ENCODE measurements at regions not wholly inside any gene's neighbourhood (a gene's known extent, or its start where the extent isn't known, plus 50 kb on each side); places are given as distances from the start of the nearest gene placed in this dataset.

GRCh38 chr7:42570944-42571343 is 333.9 kb upstream of the GLI3 start (continued):
- no peak for TF ChIP-seq SIN3A (IDR thresholded peaks at IDR 0.05; ENCODE audit: borderline replicate concordance, low read depth, low read length)

GRCh38 chr7:42567051-42567450 is 330.0 kb upstream of the GLI3 start:
- H3F3A ChIP-seq (replicated peaks; ENCODE audit: insufficient read depth) = no peaks in the 10 kb centered on the region
- DNase-seq = no peak
- no peaks in the 10 kb centered on the region for H3K9me3 ChIP-seq
- no peak overlapping the region for H3K4me2 ChIP-seq
- no peaks in the 10 kb centered on the region for H3K36me3 ChIP-seq (replicated peaks in 1 of 2; ENCODE audit: control insufficient read depth in 1 of 2, insufficient read depth in 2 of 2, low read length in 1 of 2)
- peaks cover 13% of the 10 kb centered on the region; the same call in 1 of the 2 replicates for H3K27me3 ChIP-seq (ENCODE audit: insufficient read depth)
- H4K20me1 ChIP-seq (ENCODE audit: insufficient read depth) = no peaks in the 10 kb centered on the region
- H3K9ac ChIP-seq = no peak overlapping the region
- H3K79me2 ChIP-seq (ENCODE audit: insufficient read depth) = no peaks in the 10 kb centered on the region
- POLR2A ChIA-PET = no interaction called here
- H2AFZ ChIP-seq (ENCODE audit: low read depth) = no peak overlapping the region
- TF ChIP-seq RFX5 (IDR thresholded peaks at IDR 0.05; ENCODE audit: low read length) = no peak
- no peak for TF ChIP-seq FOXM1 (IDR thresholded peaks at IDR 0.05; ENCODE audit: low read depth)
- TF ChIP-seq IRF3 (IDR thresholded peaks at IDR 0.05; ENCODE audit: low read depth, low read length) = no peak
- no peak for TF ChIP-seq USF2 (IDR thresholded peaks at IDR 0.05; ENCODE audit: borderline replicate concordance, low read depth, low read length)
- no peak for TF ChIP-seq MEF2A (IDR thresholded peaks at IDR 0.05; ENCODE audit: borderline replicate concordance, low read depth)
- TF ChIP-seq MXI1 (IDR thresholded peaks at IDR 0.05; ENCODE audit: low read depth, low read length) = no peak
- no peak for TF ChIP-seq CHD2 (IDR thresholded peaks at IDR 0.05; ENCODE audit: low read length, partially characterized antibody)
- no peak for TF ChIP-seq PBX3 (IDR thresholded peaks at IDR 0.05)
- no peak for TF ChIP-seq EZH2phosphoT487 (IDR thresholded peaks at IDR 0.05; ENCODE audit: borderline replicate concordance, low read depth)
- TF ChIP-seq RAD21 (IDR thresholded peaks at IDR 0.05; ENCODE audit: low read length) = no peak
- TF ChIP-seq GABPA (IDR thresholded peaks at IDR 0.05; ENCODE audit: low read depth) = no peak
- no peak for TF ChIP-seq JUND (IDR thresholded peaks at IDR 0.05)
- TF ChIP-seq ZBTB33 (IDR thresholded peaks at IDR 0.05; ENCODE audit: borderline replicate concordance, low read depth) = no peak
- no peaks in the 10 kb centered on the region for H3K4me1 ChIP-seq (ENCODE audit: control insufficient read depth in 1 of 2, insufficient read depth in 2 of 2, low read depth in 1 of 2, low read length in 1 of 2)
- H3K27ac ChIP-seq (ENCODE audit: low read depth in 2 of 2, low read length in 1 of 2) = no peak overlapping the region
- WGBS (ENCODE audit: low lambda C conversion rate) = under 1% methylated on average over 4 of the region's 4 CpGs
- H3K4me3 ChIP-seq (ENCODE audit: low read depth in 2 of 2, low read length in 1 of 2) = no peak overlapping the region
- CTCF ChIA-PET = no interaction called here
- H3K9me2 ChIP-seq = no peaks in the 10 kb centered on the region

Data from SK-N-SH (cell line).